Left colon (tissue), 2 donors: ENCODE measurements at regions not wholly inside any gene's neighbourhood (a gene's known extent, or its start where the extent isn't known, plus 50 kb on each side); places are given as distances from the start of the nearest gene placed in this dataset.

ENCODE experiments used
- ATAC-seq: fragments of 200-7000 bp; cut with Tn5 transposase; one replicate; pipeline ENCODE4 v1.9.1; 2020; ENCODE audit warnings: mild to moderate bottlenecking, moderate library complexity
- DNase-seq, 2 donors: peaks; one replicate each; pipeline ENCODE4 v3.0.0-alpha.2; 2020
- intact Hi-C, 2 donors: fragments of 100-400 bp; cut with DNase I in 1 of 2; cut with micrococcal nuclease in 1 of 2; formaldehyde crosslinking; loops; one replicate each; pipeline versions ENCODE4 v1.11.2 to v1.14.0; 2022; cut with DNase I, micrococcal nuclease
- donor health status: DM: no; HTN: no; CAD: no.
- donor health status: DM: yes; HTN: yes; CAD: no.

GRCh38 chr17:27986805-27987684 lies 55.4 kb upstream of the NLK start:
- no peak for DNase-seq
- intact Hi-C loops = no loop called here
- no peak for ATAC-seq

GRCh38 chr17:27989046-27989445 lies 53.4 kb upstream of the NLK start:
- ATAC-seq = no peak
- intact Hi-C loops = no loop called here
- no peak for DNase-seq

DNA sequence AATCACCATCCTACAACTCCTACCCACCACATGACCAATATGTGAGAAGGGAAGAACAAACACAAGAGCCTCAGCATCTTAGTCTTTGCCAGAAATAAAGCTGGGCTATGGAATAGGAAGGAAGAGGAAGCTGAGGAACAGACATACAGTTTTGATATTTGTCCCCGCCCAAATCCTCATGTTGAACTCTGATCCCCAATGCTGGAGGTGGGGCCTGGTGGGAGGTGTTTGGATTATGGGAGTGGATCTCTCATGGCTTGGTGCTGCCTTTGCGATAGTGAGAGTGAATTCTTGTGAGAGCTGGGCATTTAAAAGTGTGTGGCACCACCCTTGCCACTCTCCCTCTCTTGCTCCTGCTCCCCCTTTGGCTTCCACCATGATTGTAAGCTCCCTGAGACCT lies 52.4 kb upstream of the NLK start:
- DNase-seq (peak in 1 of 2 donors; percentile 9), ATAC-seq (peak; percentile 72)
- intact Hi-C loops = no loop called here

DNA sequence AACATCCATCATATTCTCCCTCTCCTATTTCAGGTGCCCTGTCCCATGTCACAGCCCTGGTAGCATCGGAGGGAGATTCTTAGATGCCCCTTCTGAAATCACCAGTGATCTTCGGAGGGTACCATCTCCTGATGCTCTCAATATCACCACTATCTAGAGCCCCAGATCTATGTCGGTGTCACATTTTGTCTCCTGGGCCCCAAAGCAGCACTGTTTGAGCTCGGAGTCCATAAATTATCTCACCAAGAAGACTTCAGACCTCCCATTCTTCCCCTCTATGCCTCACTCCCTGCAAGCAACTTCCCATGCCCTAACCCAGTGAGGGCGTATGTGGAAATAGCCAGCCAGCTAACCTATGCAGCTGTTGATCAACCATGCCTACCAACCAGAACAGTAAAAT lies 51.5 kb upstream of the NLK start:
- no peak for ATAC-seq
- DNase-seq = no peak
- intact Hi-C loops = no loop called here

GRCh38 chr17:27991462-27991993 lies 50.9 kb upstream of the NLK start:
- no peak for ATAC-seq
- no peak for DNase-seq
- intact Hi-C loops = no loop called here
